Naive thymus-derived CD8-positive, alpha-beta T cell (primary cell): ENCODE measurements at regions not wholly inside any gene's neighbourhood (a gene's known extent, or its start where the extent isn't known, plus 50 kb on each side); places are given as distances from the start of the nearest gene placed in this dataset.

Experiments used
- ATAC-seq, 2 donors: fragments of 150-1000 bp; cut with Tn5 transposase in 1 of 2; sonication (Bioruptor Pico), chemical (Tn5 transposase) in 1 of 2; 1 replicate in 1 of 2; 2 replicates in 1 of 2; pipeline ENCODE4 v1.10.0; 2021; ENCODE audit warnings: mild to moderate bottlenecking in 2 of 2, moderate library complexity in 2 of 2
- POLR2A ChIA-PET: fragments of 350-600 bp; sonication (Branson Sonifier 250); formaldehyde crosslinking; loops from one replicate; lab custom pipeline; 2021; ENCODE audit warnings: antibody characterized with exemption; lab: Charles Lee
- DNase-seq, 10 donors: peaks; one replicate each; pipeline versions ENCODE4 v3.0.0 to v3.0.0-alpha.2; 2020 to 2022
- H3K27ac Mint-ChIP-seq, 10 donors: one replicate each; pipeline ENCODE4 v1.8.0; 2020 to 2022; ENCODE audit warnings: mild to moderate bottlenecking in 10 of 10, mixed read lengths in 10 of 10, moderate library complexity in 4 of 10, inconsistent platforms in 1 of 10
- H3K27me3 Mint-ChIP-seq, 5 donors: one replicate each; pipeline ENCODE4 v1.8.0; 2021 to 2022; ENCODE audit warnings: mixed read lengths in 5 of 5
- H3K36me3 Mint-ChIP-seq, 3 donors: one replicate each; pipeline ENCODE4 v1.8.0; 2020 to 2022; ENCODE audit warnings: mixed read lengths in 3 of 3, mild to moderate bottlenecking in 2 of 3, inconsistent platforms in 1 of 3
- H3K4me1 Mint-ChIP-seq, 4 donors: one replicate each; pipeline ENCODE4 v1.8.0; 2021 to 2022; ENCODE audit warnings: mixed read lengths in 4 of 4
- H3K4me3 Mint-ChIP-seq, 10 donors: one replicate each; pipeline ENCODE4 v1.8.0; 2020 to 2022; ENCODE audit warnings: mild to moderate bottlenecking in 10 of 10, mixed read lengths in 10 of 10, moderate library complexity in 6 of 10, inconsistent platforms in 1 of 10
- H3K9me3 Mint-ChIP-seq, 9 donors: one replicate each; pipeline ENCODE4 v1.8.0; 2020 to 2022; ENCODE audit warnings: mixed read lengths in 9 of 9, mild to moderate bottlenecking in 3 of 9, inconsistent platforms in 1 of 9, moderate library complexity in 1 of 9

DNA sequence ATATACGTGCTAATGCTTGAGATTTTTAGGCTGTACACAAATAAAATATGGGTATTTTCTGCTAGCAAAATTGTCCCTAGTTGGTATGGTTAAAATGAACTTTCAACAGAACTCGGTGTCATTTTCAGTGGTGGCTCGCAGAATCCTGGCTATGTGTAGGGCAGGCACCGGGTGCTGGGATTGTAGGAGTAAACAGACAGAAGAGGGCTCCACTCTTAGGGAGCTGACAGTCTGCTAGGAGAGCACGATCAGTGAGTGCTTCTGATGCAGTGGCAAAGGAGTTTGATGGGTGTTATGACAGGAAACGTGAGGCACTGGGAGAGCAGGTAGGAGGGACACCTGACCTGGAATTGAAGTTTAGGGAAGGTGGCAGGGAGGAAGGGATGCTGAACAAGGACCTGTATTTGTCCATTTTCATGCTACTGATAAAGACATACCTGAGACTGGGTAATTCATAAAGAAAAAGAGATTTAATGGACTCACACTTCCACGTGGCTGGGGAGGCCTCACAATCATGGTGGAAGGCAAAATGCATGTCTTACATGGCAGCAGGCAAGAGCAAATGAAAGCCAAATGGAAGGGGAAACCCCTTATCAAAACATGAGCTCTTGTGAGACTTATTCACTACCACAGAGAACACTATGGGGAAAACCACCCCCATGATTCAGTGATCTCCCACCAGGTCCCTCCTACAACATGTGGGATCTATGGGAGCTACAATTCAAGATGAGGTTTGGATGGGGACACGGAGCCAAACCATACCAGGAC lies 105.4 kb upstream of the LCLAT1 start:
- DNase-seq, result no peak
- POLR2A ChIA-PET, result interaction anchor here (0.7 kb wide), 1 partner anchor 99 kb away, joined by 5 read pairs; no protein-coding TSS in a partner anchor
- Mint-ChIP-seq H3K9me3 (peaks cover 0 to 16% (median 6%) of the 10 kb centered on the region in 9 donors), H3K36me3 (peaks cover 0 to 14% (median 0%) of the 10 kb centered on the region in 3 donors), H3K27me3 (no peaks in the 10 kb centered on the region), H3K27ac (peak overlapping the region in 5 of 10 donors; percentile 41 to 73 (median 63)), H3K4me3 (peak overlapping the region in 2 of 10 donors; percentile 26 to 38), H3K4me1 (peaks cover 28 to 48% (median 42%) of the 10 kb centered on the region in 4 donors)
- ATAC-seq, result no peak

DNA sequence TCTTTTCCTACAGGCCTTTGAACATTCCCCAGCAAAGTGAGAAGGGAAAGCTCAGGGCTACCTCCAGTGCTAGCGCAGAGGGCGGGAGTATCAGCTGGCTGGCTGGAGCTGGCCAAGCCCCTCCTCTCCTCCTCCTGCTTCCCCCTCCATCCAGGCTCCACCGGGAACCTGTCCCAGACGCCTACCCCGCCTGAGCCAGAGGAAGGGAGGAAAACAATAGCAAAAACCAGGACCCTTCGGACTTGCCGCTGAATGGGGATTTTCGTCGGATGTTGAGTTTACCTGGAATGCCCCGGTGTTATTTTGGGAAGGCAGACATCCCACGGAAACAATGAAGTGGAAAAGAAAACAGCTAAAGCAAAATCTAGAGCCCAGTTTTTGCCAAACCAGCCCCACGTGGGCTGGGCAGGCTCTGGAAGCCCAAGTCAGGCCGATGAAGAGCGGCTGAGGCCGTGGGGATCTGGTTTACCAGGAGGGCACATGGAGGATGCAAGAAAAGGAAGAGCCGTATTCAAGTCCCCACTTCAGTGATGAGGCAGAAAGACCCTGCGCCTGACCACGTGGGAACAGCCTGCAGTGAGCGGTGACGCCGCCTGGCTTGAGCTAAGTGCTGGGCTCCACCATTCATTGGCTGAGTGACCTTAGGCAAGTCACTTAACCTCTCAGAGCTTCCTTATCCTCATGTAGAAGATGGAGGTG lies 100.4 kb upstream of the LCLAT1 start:
- Mint-ChIP-seq H3K36me3 (peaks cover 0 to 12% (median 0%) of the 10 kb centered on the region in 3 donors), H3K4me3 (no peak overlapping the region), H3K9me3 (peaks cover 0 to 14% (median 6%) of the 10 kb centered on the region in 9 donors), H3K4me1 (peaks cover 3 to 14% (median 8%) of the 10 kb centered on the region in 4 donors), H3K27ac (no peak overlapping the region), H3K27me3 (no peaks in the 10 kb centered on the region)
- ATAC-seq (no peak), DNase-seq (no peak)
- POLR2A ChIA-PET, result interaction anchor here (0.6 to 1.6 kb wide), 4 partner anchors 11 to 81 kb away, joined by 3 to 7 read pairs (median 4); no protein-coding TSS in a partner anchor

DNA sequence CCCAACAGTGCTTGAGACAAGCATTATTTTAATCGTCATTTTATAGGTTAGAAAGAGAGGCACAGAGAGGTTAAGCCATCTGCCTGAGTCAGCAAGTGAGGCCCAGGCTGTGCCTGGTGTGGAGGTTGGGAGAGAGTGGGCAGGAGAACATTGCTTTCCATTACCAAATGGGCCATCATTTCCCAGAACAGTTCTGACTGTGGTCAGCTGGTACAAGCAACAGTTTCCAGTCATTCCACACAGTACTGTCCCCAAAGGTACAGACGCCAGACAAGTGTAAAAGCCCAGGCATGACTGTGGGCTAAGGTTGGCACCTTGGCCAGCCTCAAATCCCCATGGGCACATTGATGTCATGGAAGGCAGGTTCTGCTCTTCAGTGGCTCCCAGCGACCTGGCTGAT lies 98.2 kb upstream of the LCLAT1 start:
- Mint-ChIP-seq H3K36me3 (no peaks in the 10 kb centered on the region), H3K27me3 (no peaks in the 10 kb centered on the region), H3K27ac (peak overlapping the region in 1 of 10 donors; percentile 53), H3K9me3 (peaks cover 0 to under 1% (median 0%) of the 10 kb centered on the region in 9 donors), H3K4me1 (peaks cover 0 to 12% (median 6%) of the 10 kb centered on the region in 4 donors), H3K4me3 (no peak overlapping the region)
- DNase-seq (no peak), ATAC-seq (no peak)
- POLR2A ChIA-PET, result interaction anchor here (0.7 to 1.0 kb wide), 2 partner anchors 13 to 16 kb away, joined by 3 read pairs; no protein-coding TSS in a partner anchor

DNA sequence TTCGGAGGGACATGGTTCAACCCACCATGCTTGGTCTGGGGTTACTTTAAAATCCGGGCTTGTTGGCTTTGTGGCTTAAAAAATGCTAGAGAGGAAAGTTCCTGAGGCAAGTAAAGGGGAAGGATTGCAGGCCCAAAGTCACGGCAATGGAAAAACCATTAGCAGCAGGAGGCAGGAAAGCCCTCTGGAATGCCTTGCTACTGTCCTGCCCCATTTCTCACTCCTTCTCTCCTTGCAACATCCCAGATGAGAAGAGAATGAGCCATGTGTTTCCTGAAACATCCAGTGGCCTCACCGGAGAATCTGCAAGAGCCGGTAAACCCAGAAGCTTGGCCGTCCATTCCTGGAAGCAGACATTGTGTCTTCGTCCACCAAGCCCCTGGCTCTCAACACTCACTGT lies 97.4 kb upstream of the LCLAT1 start:
- ATAC-seq (no peak), DNase-seq (no peak)
- POLR2A ChIA-PET, result no interaction called here
- Mint-ChIP-seq H3K4me3 (no peak overlapping the region), H3K36me3 (no peaks in the 10 kb centered on the region), H3K9me3 (no peaks in the 10 kb centered on the region), H3K27ac (peak overlapping the region in 1 of 10 donors; percentile 62), H3K4me1 (peaks cover 0 to 12% (median 6%) of the 10 kb centered on the region in 4 donors), H3K27me3 (no peaks in the 10 kb centered on the region)

DNA sequence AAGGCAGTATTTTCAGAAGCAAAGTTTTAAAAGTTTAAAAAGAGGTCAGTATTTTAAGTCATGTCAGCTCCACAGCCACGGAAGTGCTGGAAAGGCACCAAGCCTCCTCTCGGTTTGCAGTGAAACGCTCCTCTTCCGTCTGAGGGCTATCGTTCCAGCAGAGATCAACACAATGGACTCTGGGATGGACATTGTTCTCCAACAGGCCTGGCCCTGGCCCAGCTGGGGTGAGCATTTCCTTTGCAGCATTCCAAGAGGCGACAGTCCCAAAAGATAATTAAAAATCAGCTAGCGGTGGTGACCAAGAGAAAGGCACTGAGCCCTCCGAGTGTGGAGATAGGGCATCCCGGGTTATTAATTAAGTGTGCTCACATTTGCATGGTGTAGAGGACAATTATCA lies 95.9 kb upstream of the LCLAT1 start:
- Mint-ChIP-seq H3K27ac (no peak overlapping the region), H3K4me3 (no peak overlapping the region), H3K9me3 (no peaks in the 10 kb centered on the region), H3K4me1 (peaks cover 0 to 12% (median 6%) of the 10 kb centered on the region in 4 donors), H3K36me3 (no peaks in the 10 kb centered on the region), H3K27me3 (no peaks in the 10 kb centered on the region)
- no peak for DNase-seq
- no peak for ATAC-seq
- POLR2A ChIA-PET, result interaction anchor here (1.0 to 3.0 kb wide), 3 partner anchors 10 to 118 kb away, joined by 4 to 6 read pairs (median 6); no protein-coding TSS in a partner anchor

DNA sequence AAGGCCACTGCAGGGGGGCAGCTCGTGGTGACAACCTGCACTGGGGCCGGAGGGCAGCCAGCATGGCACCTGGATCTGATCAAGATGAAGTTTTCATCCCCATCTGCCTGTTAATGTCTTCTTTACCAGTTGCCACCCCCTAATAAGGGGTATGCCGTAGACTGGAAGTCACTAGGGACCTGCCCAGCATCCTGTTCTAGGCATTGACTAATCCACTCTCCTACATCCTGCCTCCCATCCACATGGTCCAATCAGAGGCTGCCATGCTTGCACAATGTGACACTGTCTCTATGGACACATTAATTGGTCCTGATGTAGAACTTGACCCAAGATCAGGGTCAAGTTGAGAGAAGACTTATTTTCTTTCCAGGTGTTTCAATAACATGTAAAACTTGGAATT lies 95.1 kb upstream of the LCLAT1 start:
- ATAC-seq (no peak), DNase-seq (no peak)
- no peak overlapping the region for H3K27ac Mint-ChIP-seq
- H3K4me3 Mint-ChIP-seq, result no peak overlapping the region
- peaks cover 0 to 12% (median 6%) of the 10 kb centered on the region in 4 donors for H3K4me1 Mint-ChIP-seq
- no peaks in the 10 kb centered on the region for H3K36me3 Mint-ChIP-seq
- H3K9me3 Mint-ChIP-seq, result no peaks in the 10 kb centered on the region
- no peaks in the 10 kb centered on the region for H3K27me3 Mint-ChIP-seq
- POLR2A ChIA-PET, result interaction anchor here (0.6 to 3.0 kb wide), 2 partner anchors 95 to 119 kb away, joined by 3 to 6 read pairs; partner anchors contain the start of gene LCLAT1

DNA sequence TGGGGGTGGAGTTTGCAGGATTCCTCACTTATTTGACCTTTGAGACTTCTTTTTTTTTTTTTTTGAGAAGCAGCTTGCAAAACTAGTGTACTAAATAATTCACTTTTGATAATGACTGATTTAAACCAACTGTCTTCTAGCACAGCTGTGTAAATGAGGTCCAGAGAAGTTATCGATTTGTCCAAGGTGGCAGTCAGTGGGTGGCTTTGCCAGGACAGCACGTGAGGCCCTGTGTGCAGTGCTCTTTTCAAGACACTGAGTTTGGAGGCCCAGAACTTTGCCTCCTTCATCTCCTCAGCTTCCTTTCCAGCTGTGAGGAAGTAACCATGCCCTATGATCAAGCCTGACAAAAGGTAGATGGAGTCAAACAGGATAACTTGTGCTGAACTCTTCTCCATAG lies 92.9 kb upstream of the LCLAT1 start:
- ATAC-seq, result no peak
- Mint-ChIP-seq H3K4me1 (peaks cover 3 to 11% (median 7%) of the 10 kb centered on the region in 4 donors), H3K27me3 (no peaks in the 10 kb centered on the region), H3K9me3 (no peaks in the 10 kb centered on the region), H3K36me3 (no peaks in the 10 kb centered on the region), H3K27ac (peak overlapping the region in 1 of 10 donors; percentile 57), H3K4me3 (no peak overlapping the region)
- POLR2A ChIA-PET, result interaction anchor here (0.9 kb wide), 1 partner anchor 10 kb away, joined by 5 read pairs; no protein-coding TSS in a partner anchor
- no peak for DNase-seq

DNA sequence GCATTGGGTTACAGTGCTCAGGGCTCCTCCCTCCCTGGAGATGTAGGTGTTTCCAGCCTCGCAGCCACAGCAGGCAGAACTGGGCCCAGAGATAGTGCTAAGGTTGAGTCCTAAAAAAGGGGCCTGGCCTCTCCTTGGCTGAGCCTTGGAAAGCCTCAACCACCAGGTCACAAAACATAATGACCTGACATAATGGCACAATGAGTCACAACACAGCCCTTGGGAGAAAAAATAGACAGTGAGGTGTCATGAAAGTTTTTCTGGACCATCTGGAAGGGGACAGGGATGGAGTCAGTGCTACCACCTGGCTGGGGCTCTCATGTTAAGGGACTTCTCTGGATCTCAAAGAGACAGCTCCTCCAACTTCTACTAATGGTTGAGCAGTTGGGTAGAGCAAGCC lies 92.4 kb upstream of the LCLAT1 start:
- POLR2A ChIA-PET, result interaction anchor here (0.9 kb wide), 1 partner anchor 10 kb away, joined by 5 read pairs; no protein-coding TSS in a partner anchor
- Mint-ChIP-seq H3K9me3 (no peaks in the 10 kb centered on the region), H3K4me3 (no peak overlapping the region), H3K4me1 (peaks cover 3 to 16% (median 10%) of the 10 kb centered on the region in 4 donors), H3K27me3 (no peaks in the 10 kb centered on the region), H3K36me3 (no peaks in the 10 kb centered on the region), H3K27ac (peak overlapping the region in 1 of 10 donors; percentile 57)
- DNase-seq, result no peak
- no peak for ATAC-seq

DNA sequence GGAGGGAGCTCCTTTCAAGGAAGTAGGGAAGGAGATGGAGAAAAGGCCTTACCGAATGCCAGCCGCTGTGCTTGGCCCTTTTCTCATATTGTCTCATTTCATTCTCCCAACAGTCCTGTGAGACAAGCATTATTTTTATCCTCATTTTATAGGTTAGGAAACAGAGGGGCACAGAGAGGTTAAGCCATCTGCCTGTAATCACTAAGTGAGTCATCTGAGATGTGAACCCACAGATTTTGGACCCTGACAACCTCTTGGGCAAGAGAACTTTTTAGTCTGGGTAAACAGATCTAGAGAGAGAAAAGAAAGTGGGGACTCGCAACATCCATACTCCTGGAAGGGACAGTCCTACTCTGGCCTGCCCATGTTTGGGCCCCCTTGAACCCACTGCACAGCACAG lies 91.7 kb upstream of the LCLAT1 start:
- Mint-ChIP-seq H3K27me3 (no peaks in the 10 kb centered on the region), H3K9me3 (no peaks in the 10 kb centered on the region), H3K27ac (peak overlapping the region in 1 of 10 donors; percentile 69), H3K4me1 (peaks cover 6 to 21% (median 16%) of the 10 kb centered on the region in 4 donors), H3K4me3 (no peak overlapping the region), H3K36me3 (no peaks in the 10 kb centered on the region)
- POLR2A ChIA-PET, result interaction anchor here (1.5 kb wide), 1 partner anchor 11 kb away, joined by 3 read pairs; no protein-coding TSS in a partner anchor
- ATAC-seq, result no peak
- DNase-seq, result no peak

DNA sequence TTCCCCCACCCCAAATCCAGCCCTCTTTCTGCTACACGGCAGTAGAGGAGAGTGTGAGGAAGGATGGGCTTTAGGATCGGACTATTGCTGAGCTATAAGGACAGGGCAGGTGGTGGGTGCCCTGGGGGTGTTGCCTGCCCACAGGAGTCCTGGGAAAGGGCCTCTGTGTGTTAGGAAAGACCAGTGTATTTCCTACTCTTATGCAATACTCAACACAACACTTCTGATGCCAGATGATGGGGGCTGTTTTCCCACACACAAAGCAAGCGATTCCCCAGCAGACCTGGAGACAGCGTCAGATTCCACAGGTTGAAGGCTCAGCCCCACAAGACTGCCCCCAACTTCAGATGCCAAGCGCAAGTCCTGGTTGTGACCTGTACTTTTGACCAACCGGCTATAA lies 91.0 kb upstream of the LCLAT1 start:
- Mint-ChIP-seq H3K4me1 (peaks cover 10 to 29% (median 24%) of the 10 kb centered on the region in 4 donors), H3K9me3 (no peaks in the 10 kb centered on the region), H3K36me3 (no peaks in the 10 kb centered on the region), H3K27me3 (no peaks in the 10 kb centered on the region), H3K4me3 (no peak overlapping the region), H3K27ac (peak overlapping the region in 1 of 10 donors; percentile 62)
- ATAC-seq (no peak), DNase-seq (no peak)
- POLR2A ChIA-PET, result interaction anchor here (1.5 kb wide), 1 partner anchor 10 kb away, joined by 3 read pairs; no protein-coding TSS in a partner anchor

DNA sequence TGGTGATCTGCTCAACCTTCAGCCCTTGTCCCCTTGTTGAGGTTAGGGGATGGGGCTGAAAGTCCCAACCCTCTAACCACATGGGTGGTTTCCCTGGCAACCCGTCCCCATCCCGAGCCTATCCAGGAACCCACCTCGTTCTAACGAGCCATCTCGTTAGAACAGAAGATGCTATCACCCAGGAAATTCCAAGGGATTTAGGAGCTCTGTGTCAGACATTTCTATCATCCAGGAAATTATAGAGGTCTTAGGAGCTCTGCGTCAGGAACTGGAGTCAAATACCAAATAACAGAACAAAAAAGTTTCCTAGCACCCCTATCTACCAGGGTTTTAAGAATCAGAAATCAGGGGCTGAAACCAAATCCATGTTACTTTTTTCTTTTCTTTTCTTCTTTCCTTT lies 90.3 kb upstream of the LCLAT1 start:
- POLR2A ChIA-PET, result interaction anchor here (0.7 to 1.5 kb wide), 2 partner anchors 10 to 117 kb away, joined by 3 read pairs; no protein-coding TSS in a partner anchor
- ATAC-seq, result no peak
- Mint-ChIP-seq H3K4me3 (no peak overlapping the region), H3K9me3 (no peaks in the 10 kb centered on the region), H3K36me3 (no peaks in the 10 kb centered on the region), H3K4me1 (peaks cover 16 to 36% (median 31%) of the 10 kb centered on the region in 4 donors), H3K27me3 (no peaks in the 10 kb centered on the region), H3K27ac (no peak overlapping the region)
- no peak for DNase-seq

DNA sequence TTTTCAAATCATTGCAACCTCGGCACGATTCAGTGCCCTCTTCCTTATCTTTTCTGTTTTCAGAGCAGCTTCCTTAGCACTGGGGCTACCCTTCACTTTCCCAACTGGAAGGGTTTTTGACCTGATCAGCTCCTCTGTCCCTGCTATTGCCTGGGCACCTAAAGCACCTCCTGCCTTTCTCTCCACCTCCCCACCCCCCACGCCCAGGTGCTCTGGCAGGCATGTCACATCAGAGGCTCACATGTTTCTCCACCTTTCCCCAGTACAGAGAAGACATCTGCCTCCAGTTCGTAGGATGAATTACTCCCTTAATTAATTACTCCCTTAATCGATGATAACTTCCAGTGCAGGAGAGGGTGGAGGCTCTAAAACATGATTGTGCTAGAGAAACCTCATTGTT lies 88.7 kb upstream of the LCLAT1 start:
- H3K27ac Mint-ChIP-seq, result peak overlapping the region in 1 of 10 donors; percentile 62
- no peaks in the 10 kb centered on the region for H3K36me3 Mint-ChIP-seq
- no peak overlapping the region for H3K4me3 Mint-ChIP-seq
- POLR2A ChIA-PET, result interaction anchor here (1.0 to 4.9 kb wide), 4 partner anchors 13 to 64 kb away, joined by 3 to 32 read pairs (median 8); no protein-coding TSS in a partner anchor
- DNase-seq (no peak), ATAC-seq (no peak)
- no peaks in the 10 kb centered on the region for H3K27me3 Mint-ChIP-seq
- H3K4me1 Mint-ChIP-seq, result peaks cover 24 to 47% (median 44%) of the 10 kb centered on the region in 4 donors
- no peaks in the 10 kb centered on the region for H3K9me3 Mint-ChIP-seq
